MM.1S (cell line): ENCODE measurements at regions not wholly inside any gene's neighbourhood (a gene's known extent, or its start where the extent isn't known, plus 50 kb on each side); places are given as distances from the start of the nearest gene placed in this dataset.

Experiments
- DNase-seq: peaks from one replicate; pipeline ENCODE4 v3.0.0-alpha.2; 2015
- H2AFZ ChIP-seq: fragments of 300-600 bp; sonication (generic); 2 replicates; pipeline ENCODE4 v1.6.0; 2016; ENCODE audit warnings: antibody characterized with exemption, low read length
- H3F3A ChIP-seq: fragments of 300-600 bp; sonication (generic); 2 replicates; pipeline ENCODE4 v1.6.1; 2016; ENCODE audit warnings: mild to moderate bottlenecking, antibody characterized with exemption, low read length, moderate library complexity, mixed read lengths; ENCODE audit not compliant: insufficient read depth
- H3K27ac ChIP-seq: fragments of 300-600 bp; sonication (generic); 2 replicates; pipeline ENCODE4 v1.5.1; 2016; ENCODE audit warnings: mild to moderate bottlenecking, low read length
- H3K27me3 ChIP-seq: fragments of 300-600 bp; sonication (generic); replicated peaks from 2 replicates; pipeline ENCODE4 v1.6.0; 2016; ENCODE audit warnings: low read length; ENCODE audit not compliant: insufficient read depth
- H3K36me3 ChIP-seq: fragments of 300-600 bp; sonication (generic); replicated peaks from 2 replicates; pipeline ENCODE4 v1.6.1; 2016; ENCODE audit warnings: mild to moderate bottlenecking, low read length, mixed read lengths; ENCODE audit not compliant: insufficient read depth
- H3K4me1 ChIP-seq: fragments of 300-600 bp; sonication (generic); 2 replicates; pipeline ENCODE4 v1.6.1; 2016; ENCODE audit warnings: low read length, mixed read lengths
- H3K4me2 ChIP-seq: fragments of 300-600 bp; sonication (generic); 2 replicates; pipeline ENCODE4 v1.6.0; 2016; ENCODE audit warnings: low read depth, low read length
- H3K4me3 ChIP-seq: fragments of 300-600 bp; sonication (generic); 2 replicates; pipeline ENCODE4 v1.5.1; 2016; ENCODE audit warnings: low read length, mixed read lengths
- H3K79me2 ChIP-seq: fragments of 300-600 bp; sonication (generic); 2 replicates; pipeline ENCODE4 v1.6.1; 2016; ENCODE audit warnings: mixed run types, low read length, mixed read lengths
- H3K9ac ChIP-seq: fragments of 300-600 bp; sonication (generic); 2 replicates; pipeline ENCODE4 v1.6.1; 2016; ENCODE audit warnings: low read length, mixed read lengths
- H3K9me2 ChIP-seq: fragments of 300-600 bp; sonication (generic); replicated peaks from 2 replicates; pipeline ENCODE4 v1.6.1; 2016; ENCODE audit warnings: mild to moderate bottlenecking, low read length, mixed read lengths; ENCODE audit not compliant: insufficient read depth
- H3K9me3 ChIP-seq: fragments of 300-600 bp; sonication (generic); replicated peaks from 2 replicates; pipeline ENCODE4 v1.6.1; 2016; ENCODE audit warnings: mild to moderate bottlenecking, low read length, mixed read lengths; ENCODE audit not compliant: insufficient read depth
- H4K20me1 ChIP-seq: fragments of 300-600 bp; sonication (generic); 2 replicates; pipeline ENCODE4 v1.6.1; 2016; ENCODE audit warnings: mild to moderate bottlenecking, low read length, moderate library complexity, mixed read lengths; ENCODE audit not compliant: insufficient read depth
- CTCF ChIP-seq: fragments of 300-600 bp; sonication (generic); IDR thresholded peaks from 2 replicates; pipeline ENCODE4 v1.5.1; 2016; ENCODE audit warnings: antibody characterized with exemption, low read length, mixed read lengths
- EZH2 ChIP-seq: fragments of 300-600 bp; sonication (generic); optimal IDR thresholded peaks from 2 replicates; pipeline ENCODE3; 2017; ENCODE audit warnings: low read depth, mild to moderate bottlenecking, antibody characterized with exemption, low read length, mixed read lengths
- EZH2phosphoT487 ChIP-seq: fragments of 300-600 bp; sonication (generic); IDR thresholded peaks from 2 replicates; pipeline ENCODE4 v1.6.1; 2018; ENCODE audit warnings: antibody characterized with exemption, low read length

GRCh38 chr9:108694170-108694569 is 161.6 kb downstream of the ACTL7B start:
- H3K79me2 ChIP-seq, result no peaks in the 10 kb centered on the region
- H3K4me2 ChIP-seq, result no peak overlapping the region
- no peak overlapping the region for H3K9ac ChIP-seq
- TF ChIP-seq EZH2phosphoT487, result no peak
- TF ChIP-seq CTCF, result no peak
- TF ChIP-seq EZH2, result no peak
- H3K27ac ChIP-seq, result no peak overlapping the region
- no peak overlapping the region for H2AFZ ChIP-seq
- H3K4me3 ChIP-seq, result no peak overlapping the region
- no peaks in the 10 kb centered on the region for H4K20me1 ChIP-seq
- H3K4me1 ChIP-seq, result no peaks in the 10 kb centered on the region
- H3F3A ChIP-seq, result no peaks in the 10 kb centered on the region
- H3K9me3 ChIP-seq, result no peaks in the 10 kb centered on the region
- H3K36me3 ChIP-seq, result no peaks in the 10 kb centered on the region
- H3K9me2 ChIP-seq, result no peaks in the 10 kb centered on the region
- no peak for DNase-seq
- no peaks in the 10 kb centered on the region for H3K27me3 ChIP-seq

GRCh38 chr9:108691614-108692013 is 164.2 kb downstream of the ACTL7B start:
- H3K9me2 ChIP-seq, result no peaks in the 10 kb centered on the region
- DNase-seq, result no peak
- H4K20me1 ChIP-seq, result no peaks in the 10 kb centered on the region

DNA sequence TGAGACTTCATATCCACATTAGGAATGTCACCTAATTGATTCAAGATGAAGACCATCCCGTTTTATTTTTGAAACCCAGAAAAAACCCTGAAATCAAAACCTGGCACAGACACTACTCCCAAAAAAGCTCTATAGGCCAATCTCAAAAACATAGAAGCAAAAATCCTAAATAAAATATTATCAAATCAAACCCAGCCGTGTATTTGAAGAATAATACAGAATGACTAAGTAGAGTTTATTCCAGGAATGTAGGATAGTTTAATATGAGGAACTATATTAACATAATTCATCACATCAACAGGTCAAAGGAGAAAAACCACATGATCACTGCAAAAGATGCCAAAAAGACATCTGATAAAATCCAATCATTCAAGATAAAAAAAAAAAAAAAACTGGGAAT is 167.1 kb downstream of the ACTL7B start:
- Histone ChIP-seq H3K9ac (no peak overlapping the region), H3K4me3 (no peak overlapping the region), H3F3A (no peaks in the 10 kb centered on the region), H3K36me3 (no peaks in the 10 kb centered on the region), H3K79me2 (no peaks in the 10 kb centered on the region), H3K27me3 (no peaks in the 10 kb centered on the region), H3K9me3 (no peaks in the 10 kb centered on the region), H3K4me2 (no peak overlapping the region), H3K4me1 (no peaks in the 10 kb centered on the region), H3K9me2 (no peaks in the 10 kb centered on the region), H4K20me1 (no peaks in the 10 kb centered on the region), H2AFZ (no peak overlapping the region), H3K27ac (no peak overlapping the region)
- no peak for TF ChIP-seq CTCF
- TF ChIP-seq EZH2phosphoT487, result no peak
- no peak for TF ChIP-seq EZH2
- no peak for DNase-seq

More at GRCh38 chr9:108691614-108692013, 164.2 kb downstream of the ACTL7B start:
- Histone ChIP-seq H3K79me2 (no peaks in the 10 kb centered on the region), H2AFZ (no peak overlapping the region), H3K4me1 (no peaks in the 10 kb centered on the region), H3F3A (no peaks in the 10 kb centered on the region), H3K36me3 (no peaks in the 10 kb centered on the region), H3K27me3 (no peaks in the 10 kb centered on the region), H3K4me2 (no peak overlapping the region), H3K4me3 (no peak overlapping the region), H3K9ac (no peak overlapping the region), H3K9me3 (no peaks in the 10 kb centered on the region), H3K27ac (no peak overlapping the region)
- TF ChIP-seq EZH2 (no peak), EZH2phosphoT487 (no peak), CTCF (no peak)
